ENCODE measurements at regions not wholly inside any gene's neighbourhood (a gene's known extent, or its start where the extent isn't known, plus 50 kb on each side); places are given as distances from the start of the nearest gene placed in this dataset.

GRCh38 chr2:211241891-211242290 is 685.5 kb downstream of the CPS1 start:
- DNase-seq, result no peak

GRCh38 chr2:211247751-211248150 is 691.4 kb downstream of the CPS1 start:
- DNase-seq, result no peak

GRCh38 chr2:211248841-211249240 is 692.4 kb downstream of the CPS1 start:
- no peak for DNase-seq

GRCh38 chr2:211251016-211251415 is 694.6 kb downstream of the CPS1 start:
- DNase-seq, result no peak

GRCh38 chr2:211258646-211259335 is 702.4 kb downstream of the CPS1 start:
- DNase-seq, result no peak

GRCh38 chr2:211259831-211260476 is 703.6 kb downstream of the CPS1 start:
- no peak for DNase-seq

GRCh38 chr2:211270257-211270656 is 713.9 kb downstream of the CPS1 start:
- DNase-seq, result no peak

GRCh38 chr2:211281430-211282073 is 725.2 kb downstream of the CPS1 start:
- no peak for DNase-seq

GRCh38 chr2:211302676-211303075 is 746.3 kb downstream of the CPS1 start:
- DNase-seq, result no peak

GRCh38 chr2:211306929-211307328 is 750.5 kb downstream of the CPS1 start:
- no peak for DNase-seq

All from bone marrow (tissue), 2 donors.